Keratinocyte (primary cell): ENCODE measurements at regions not wholly inside any gene's neighbourhood (a gene's known extent, or its start where the extent isn't known, plus 50 kb on each side); places are given as distances from the start of the nearest gene placed in this dataset.

Experiments
- DNase-seq: peaks from one replicate; pipeline ENCODE4 v3.0.0-alpha.2; 2011; ENCODE audit warnings: low read depth, missing footprints, low spot score
- FAIRE-seq: peaks from 2 replicates; lab custom pipeline; 2011; peaks lifted over from hg19 to GRCh38; lab: Jason Lieb, UNC
- H2AFZ ChIP-seq: 2 replicates; pipeline ENCODE4 v1.6.0; 2012; ENCODE audit warnings: low read length, control low read depth, inconsistent platforms; ENCODE audit not compliant: control insufficient read depth
- H3K27ac ChIP-seq: 2 replicates; pipeline ENCODE4 v1.5.1; 2011; ENCODE audit warnings: low read length; ENCODE audit not compliant: control insufficient read depth, insufficient read depth
- H3K27me3 ChIP-seq: 3 replicates; pipeline ENCODE4 v1.6.0; 2011; ENCODE audit warnings: low read length; ENCODE audit not compliant: control insufficient read depth, insufficient read depth; ENCODE audit errors: extremely low read depth
- H3K36me3 ChIP-seq, 2 experiments: 2 replicates in 1 of 2; 3 replicates in 1 of 2; pipeline ENCODE4 v1.5.1; 2011; ENCODE audit warnings: low read length in 2 of 2, mild to moderate bottlenecking in 1 of 2; ENCODE audit not compliant: control insufficient read depth in 2 of 2, insufficient read depth in 2 of 2; ENCODE audit errors: extremely low read depth in 1 of 2
- H3K4me1 ChIP-seq: 3 replicates; pipeline ENCODE4 v1.5.1; 2011; ENCODE audit warnings: low read length; ENCODE audit not compliant: control insufficient read depth, insufficient read depth; ENCODE audit errors: extremely low read depth
- H3K4me2 ChIP-seq: 3 replicates; pipeline ENCODE4 v1.6.0; 2011; ENCODE audit warnings: low read depth, low read length; ENCODE audit not compliant: control insufficient read depth, insufficient read depth; ENCODE audit errors: extremely low read depth
- H3K4me3 ChIP-seq, 3 experiments: fragments of 200-600 bp in 1 of 3; sonication (generic) in 1 of 3; 2 replicates in 2 of 3; 3 replicates in 1 of 3; pipeline ENCODE4 v1.5.1; 2011 to 2016; ENCODE audit warnings: low read length in 3 of 3, mild to moderate bottlenecking in 3 of 3, control low read depth in 2 of 3, inconsistent platforms in 1 of 3, low read depth in 1 of 3, mixed read lengths in 1 of 3, mixed run types in 1 of 3, moderate library complexity in 1 of 3; ENCODE audit not compliant: control insufficient read depth in 2 of 3, insufficient read depth in 2 of 3; ENCODE audit errors: extremely low read depth in 1 of 3
- H3K79me2 ChIP-seq: 2 replicates; pipeline ENCODE4 v1.6.0; 2012; ENCODE audit warnings: low read length; ENCODE audit not compliant: control insufficient read depth, insufficient read depth
- H3K9ac ChIP-seq: 3 replicates; pipeline ENCODE4 v1.6.0; 2011; ENCODE audit warnings: low read length; ENCODE audit not compliant: control insufficient read depth, insufficient read depth; ENCODE audit errors: extremely low read depth
- H3K9me1 ChIP-seq: 3 replicates; pipeline ENCODE4 v1.6.0; 2011; ENCODE audit warnings: low read length; ENCODE audit not compliant: control insufficient read depth, insufficient read depth; ENCODE audit errors: extremely low read depth
- H3K9me3 ChIP-seq: 2 replicates; pipeline ENCODE4 v1.5.1; 2012; ENCODE audit warnings: low read depth, low read length; ENCODE audit not compliant: control insufficient read depth
- H4K20me1 ChIP-seq: 3 replicates; pipeline ENCODE4 v1.6.0; 2011; ENCODE audit warnings: low read length; ENCODE audit not compliant: control insufficient read depth, insufficient read depth; ENCODE audit errors: extremely low read depth
- EZH2 ChIP-seq: IDR thresholded peaks from one replicate; pipeline ENCODE4 v1.6.1; 2012; ENCODE audit warnings: inconsistent platforms, mild to moderate bottlenecking, low read length, moderate library complexity
- dilution Hi-C: fragments of 300-500 bp; cut with MboI; formaldehyde crosslinking; loops from one replicate; pipeline ENCODE4 v1.7.0; 2020; ENCODE audit warnings: low sequenced_read_pairs; ENCODE audit not compliant: extremely low pct_ligation_motif_present
- TF ChIP-seq, protein P1 (sequence below), 3 experiments: IDR thresholded peaks in 1 of 3; conservative IDR thresholded peaks in 1 of 3; optimal IDR thresholded peaks in 1 of 3; 2 replicates in 2 of 3; 3 replicates in 1 of 3; pipeline versions ENCODE3 to v1.5.1; 2011; ENCODE audit warnings: low read length in 3 of 3, mild to moderate bottlenecking in 3 of 3, moderate library complexity in 2 of 3, control low read depth in 1 of 3, inconsistent platforms in 1 of 3; ENCODE audit not compliant: insufficient read depth in 2 of 3; ENCODE audit errors: extremely low read depth in 1 of 3

DNA sequence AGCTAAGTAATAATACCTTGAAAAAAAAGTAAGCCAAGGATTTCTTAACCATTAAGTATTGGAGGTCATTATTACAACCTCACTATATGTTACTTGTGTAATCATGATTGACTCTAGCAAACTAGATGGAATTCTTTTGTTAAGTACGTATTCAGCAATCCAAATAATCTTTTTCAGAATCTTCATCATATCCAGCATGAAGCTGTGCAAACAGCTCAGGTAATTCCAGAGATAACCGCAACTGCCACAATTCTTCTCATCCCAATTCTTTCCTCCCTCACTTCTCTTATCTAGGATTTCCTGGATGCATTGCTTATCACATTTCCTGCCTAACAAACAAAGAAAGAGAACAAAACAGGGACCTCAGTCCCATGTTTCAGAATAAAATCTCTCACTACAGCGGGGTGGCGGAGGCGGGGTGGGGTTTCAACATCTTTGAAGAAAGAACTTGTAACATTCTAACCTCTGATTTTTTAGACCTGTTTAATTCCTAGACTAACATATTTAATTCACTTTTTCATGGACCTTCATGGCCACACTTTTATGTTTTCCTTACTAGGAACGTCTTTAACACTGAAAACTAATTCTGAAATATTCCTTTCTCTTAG is 156.5 kb downstream of the POM121L12 start:
- Histone ChIP-seq H2AFZ (no peak overlapping the region), H3K9me3 (no peaks in the 10 kb centered on the region), H3K9me1 (no peaks in the 10 kb centered on the region), H4K20me1 (no peaks in the 10 kb centered on the region), H3K9ac (no peak overlapping the region), H3K79me2 (no peaks in the 10 kb centered on the region), H3K4me3 (no peak overlapping the region), H3K36me3 (no peaks in the 10 kb centered on the region), H3K4me2 (no peak overlapping the region), H3K27ac (no peak overlapping the region), H3K4me1 (no peaks in the 10 kb centered on the region), H3K27me3 (no peaks in the 10 kb centered on the region)
- TF ChIP-seq, protein P1, sequence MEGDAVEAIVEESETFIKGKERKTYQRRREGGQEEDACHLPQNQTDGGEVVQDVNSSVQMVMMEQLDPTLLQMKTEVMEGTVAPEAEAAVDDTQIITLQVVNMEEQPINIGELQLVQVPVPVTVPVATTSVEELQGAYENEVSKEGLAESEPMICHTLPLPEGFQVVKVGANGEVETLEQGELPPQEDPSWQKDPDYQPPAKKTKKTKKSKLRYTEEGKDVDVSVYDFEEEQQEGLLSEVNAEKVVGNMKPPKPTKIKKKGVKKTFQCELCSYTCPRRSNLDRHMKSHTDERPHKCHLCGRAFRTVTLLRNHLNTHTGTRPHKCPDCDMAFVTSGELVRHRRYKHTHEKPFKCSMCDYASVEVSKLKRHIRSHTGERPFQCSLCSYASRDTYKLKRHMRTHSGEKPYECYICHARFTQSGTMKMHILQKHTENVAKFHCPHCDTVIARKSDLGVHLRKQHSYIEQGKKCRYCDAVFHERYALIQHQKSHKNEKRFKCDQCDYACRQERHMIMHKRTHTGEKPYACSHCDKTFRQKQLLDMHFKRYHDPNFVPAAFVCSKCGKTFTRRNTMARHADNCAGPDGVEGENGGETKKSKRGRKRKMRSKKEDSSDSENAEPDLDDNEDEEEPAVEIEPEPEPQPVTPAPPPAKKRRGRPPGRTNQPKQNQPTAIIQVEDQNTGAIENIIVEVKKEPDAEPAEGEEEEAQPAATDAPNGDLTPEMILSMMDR (optimal IDR thresholded peaks at IDR 0.05 in 1 of 3, IDR thresholded peaks at IDR 0.05 in 1 of 3, conservative IDR thresholded peaks at IDR 0.05 in 1 of 3; ENCODE audit: extremely low read depth in 1 of 3, insufficient read depth in 2 of 3, low read length in 3 of 3) = no peak
- no peak for TF ChIP-seq EZH2
- FAIRE-seq (no peak), DNase-seq (no peak)
- dilution Hi-C loops = no loop called here

DNA sequence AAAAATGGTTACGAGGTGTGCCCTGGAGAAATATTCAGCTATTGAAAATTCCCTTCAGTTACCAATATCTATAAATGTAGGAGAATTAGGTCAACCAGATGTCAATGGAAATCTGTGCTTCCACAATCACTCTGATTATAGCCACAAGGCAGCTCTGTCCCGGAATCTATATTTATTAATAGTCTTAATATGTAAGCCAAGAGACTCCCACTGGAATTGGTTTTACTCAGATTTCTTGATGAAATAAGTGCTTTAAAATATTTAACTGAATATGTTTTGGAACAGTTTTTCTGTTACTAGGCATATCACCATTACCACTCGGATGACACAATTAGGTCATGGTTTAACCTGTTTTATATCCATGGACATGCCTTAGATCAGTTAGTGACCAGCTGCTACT is 169.6 kb downstream of the POM121L12 start:
- Histone ChIP-seq H3K4me3 (no peak overlapping the region), H2AFZ (no peak overlapping the region), H4K20me1 (no peaks in the 10 kb centered on the region), H3K79me2 (no peaks in the 10 kb centered on the region), H3K27ac (no peak overlapping the region), H3K27me3 (no peaks in the 10 kb centered on the region), H3K36me3 (no peaks in the 10 kb centered on the region), H3K9me3 (no peaks in the 10 kb centered on the region), H3K4me2 (no peak overlapping the region), H3K4me1 (no peaks in the 10 kb centered on the region), H3K9ac (no peak overlapping the region), H3K9me1 (no peaks in the 10 kb centered on the region)
- dilution Hi-C loops = no loop called here
- DNase-seq = no peak
- no peak for FAIRE-seq
- TF ChIP-seq, protein P1 (optimal IDR thresholded peaks at IDR 0.05 in 1 of 3, IDR thresholded peaks at IDR 0.05 in 1 of 3, conservative IDR thresholded peaks at IDR 0.05 in 1 of 3; ENCODE audit: extremely low read depth in 1 of 3, insufficient read depth in 2 of 3, low read length in 3 of 3) = no peak
